IMR-90 (cell line): ENCODE measurements at regions not wholly inside any gene's neighbourhood (a gene's known extent, or its start where the extent isn't known, plus 50 kb on each side); places are given as distances from the start of the nearest gene placed in this dataset.

Experiments used
- ATAC-seq: fragments of 200-7000 bp; cut with Tn5 transposase; 2 replicates; pipeline ENCODE4 v1.9.1; 2020; ENCODE audit warnings: low read depth, mild to moderate bottlenecking, moderate library complexity
- BruUV-seq: library from RNA; stranded (reverse); fragments of 400-500 nt; replicated peaks from 2 replicates; lab custom pipeline; 2021; lab: Mats Ljungman, UMichigan
- CTCF ChIA-PET: fragments of 300-600 bp; formaldehyde crosslinking; extraction: SDS; loops from one replicate; lab custom pipeline; 2021; ENCODE audit warnings: antibody characterized with exemption; lab: Yijun Ruan, JAX
- POLR2A ChIA-PET: fragments of 300-600 bp; sonication (Branson Sonifier 250); formaldehyde crosslinking; loops from one replicate; lab custom pipeline; 2022; ENCODE audit warnings: antibody characterized with exemption; ENCODE audit not compliant: unreplicated experiment; lab: Charles Lee
- DNase-seq: peaks from one replicate; pipeline ENCODE4 v3.0.0; 2013
- H2AFZ ChIP-seq: replicated peaks from 2 replicates; pipeline ENCODE3; 2013; ENCODE audit warnings: low read length, mild to moderate bottlenecking; ENCODE audit not compliant: poor library complexity
- H2AK5ac ChIP-seq: 2 replicates; pipeline ENCODE4 v1.6.1; 2013; ENCODE audit warnings: low read depth, low read length, inconsistent platforms
- H2AK9ac ChIP-seq: replicated peaks from 2 replicates; pipeline ENCODE3; 2013; ENCODE audit warnings: mild to moderate bottlenecking, low read depth, low read length, moderate library complexity; ENCODE audit not compliant: poor library complexity
- H2BK120ac ChIP-seq: 2 replicates; pipeline ENCODE4 v1.6.1; 2013; ENCODE audit warnings: low read depth, low read length, inconsistent platforms
- H2BK15ac ChIP-seq: 3 replicates; pipeline ENCODE4 v1.6.1; 2013; ENCODE audit warnings: low read depth, low read length, inconsistent platforms
- H2BK20ac ChIP-seq: 2 replicates; pipeline ENCODE4 v1.6.1; 2013; ENCODE audit warnings: low read depth, mild to moderate bottlenecking, inconsistent platforms, low read length, moderate library complexity
- H2BK5ac ChIP-seq: 2 replicates; pipeline ENCODE4 v1.6.1; 2013; ENCODE audit warnings: mild to moderate bottlenecking, low read depth, low read length, inconsistent platforms; ENCODE audit not compliant: poor library complexity, severe bottlenecking
- H3K14ac ChIP-seq: replicated peaks from 2 replicates; pipeline ENCODE4 v1.6.1; 2013; ENCODE audit warnings: low read depth, low read length, inconsistent platforms
- H3K18ac ChIP-seq: 2 replicates; pipeline ENCODE4 v1.6.1; 2013; ENCODE audit warnings: low read depth, low read length, control low read depth
- H3K23ac ChIP-seq: 2 replicates; pipeline ENCODE4 v1.6.1; 2013; ENCODE audit warnings: low read depth, low read length, inconsistent platforms
- H3K27ac ChIP-seq: 2 replicates; pipeline ENCODE4 v1.5.1; 2013; ENCODE audit warnings: mild to moderate bottlenecking, control low read depth, low read length; ENCODE audit not compliant: insufficient read depth
- H3K27me3 ChIP-seq: 2 replicates; pipeline ENCODE4 v1.6.1; 2013; ENCODE audit warnings: low read length; ENCODE audit not compliant: control insufficient read depth, insufficient read depth
- H3K36me3 ChIP-seq: 2 replicates; pipeline ENCODE4 v1.6.1; 2013; ENCODE audit warnings: low read length, mixed read lengths; ENCODE audit not compliant: control insufficient read depth, insufficient read depth
- H3K4ac ChIP-seq: 2 replicates; pipeline ENCODE4 v1.6.1; 2013; ENCODE audit warnings: low read depth, low read length, inconsistent platforms
- H3K4me1 ChIP-seq: 2 replicates; pipeline ENCODE4 v1.6.1; 2013; ENCODE audit warnings: low read length, mixed read lengths; ENCODE audit not compliant: control insufficient read depth, insufficient read depth
- H3K4me2 ChIP-seq: 2 replicates; pipeline ENCODE4 v1.6.1; 2013; ENCODE audit warnings: low read depth, mild to moderate bottlenecking, control low read depth, low read length, moderate library complexity
- H3K4me3 ChIP-seq: 2 replicates; pipeline ENCODE4 v1.5.1; 2013; ENCODE audit warnings: low read depth, mild to moderate bottlenecking, control low read depth, low read length, moderate library complexity; ENCODE audit not compliant: insufficient read depth
- H3K56ac ChIP-seq: 2 replicates; pipeline ENCODE4 v1.6.1; 2013; ENCODE audit warnings: low read length, inconsistent platforms; ENCODE audit not compliant: insufficient read depth; ENCODE audit errors: extremely low read depth
- H3K79me1 ChIP-seq, 2 experiments: 2 replicates each; pipeline ENCODE4 v1.6.1; 2013; ENCODE audit warnings: low read length in 2 of 2, inconsistent platforms in 1 of 2, low read depth in 1 of 2
- H3K9ac ChIP-seq: 2 replicates; pipeline ENCODE4 v1.6.1; 2013; ENCODE audit warnings: low read depth, low read length, control low read depth
- H3K9me1 ChIP-seq: 2 replicates; pipeline ENCODE4 v1.6.1; 2013; ENCODE audit warnings: low read length, inconsistent platforms; ENCODE audit not compliant: insufficient read depth
- H3K9me3 ChIP-seq: 2 replicates; pipeline ENCODE4 v1.6.1; 2013; ENCODE audit warnings: low read length; ENCODE audit not compliant: control insufficient read depth, insufficient read depth
- H4K20me1 ChIP-seq: 2 replicates; pipeline ENCODE4 v1.6.1; 2013; ENCODE audit warnings: low read length, inconsistent platforms; ENCODE audit not compliant: insufficient read depth
- H4K5ac ChIP-seq: 2 replicates; pipeline ENCODE4 v1.6.1; 2013; ENCODE audit warnings: mild to moderate bottlenecking, low read depth, low read length, control low read depth
- H4K8ac ChIP-seq, 2 experiments: 2 replicates each; pipeline ENCODE4 v1.6.1; 2013; ENCODE audit warnings: low read depth in 2 of 2, low read length in 2 of 2, control low read depth in 1 of 2, inconsistent platforms in 1 of 2
- H4K91ac ChIP-seq: 2 replicates; pipeline ENCODE4 v1.6.1; 2013; ENCODE audit warnings: low read depth, low read length, inconsistent platforms; ENCODE audit not compliant: insufficient read depth
- FOS ChIP-seq: fragments of 150-350 bp; IDR thresholded peaks from 2 replicates; pipeline ENCODE4 v1.6.1; 2016; ENCODE audit warnings: low read depth, low read length
- MAFK ChIP-seq: IDR thresholded peaks from 2 replicates; pipeline ENCODE4 v1.6.1; 2012; ENCODE audit warnings: low read depth, low read length, improper control_type of control experiment
- dilution Hi-C: fragments of 300-500 bp; cut with HindIII; formaldehyde crosslinking; loops from one replicate; pipeline ENCODE4 v1.14.3; 2018; ENCODE audit warnings: low sequenced_read_pairs; ENCODE audit not compliant: unreplicated experiment
- in situ Hi-C: fragments of 300-500 bp; cut with MboI; formaldehyde crosslinking; loops from 3 replicates; pipeline ENCODE4 v1.14.3; 2019; ENCODE audit warnings: low sequenced_read_pairs, inconsistent platforms, mixed read lengths
- intact Hi-C: fragments of 100-400 bp; cut with micrococcal nuclease; formaldehyde crosslinking; loops from 2 replicates; pipeline ENCODE4 v1.10.0; 2022

DNA sequence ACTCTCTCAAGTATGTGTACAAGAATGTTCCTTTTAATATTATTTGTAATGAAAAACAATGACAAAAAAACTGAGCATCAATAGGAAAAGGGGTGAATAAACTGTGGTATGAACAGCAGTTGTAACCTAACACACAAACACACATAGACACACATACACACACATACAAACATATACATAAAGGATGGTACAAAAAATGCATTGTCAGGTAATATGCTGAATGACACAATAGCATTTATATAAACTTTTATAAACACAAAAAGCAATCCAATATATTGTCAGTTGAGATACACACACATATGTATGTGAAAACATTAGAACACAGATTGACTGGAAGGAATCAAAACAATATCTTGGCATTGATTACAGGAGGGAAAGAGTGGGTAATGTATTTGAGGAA is 227.0 kb upstream of the ISL1 start:
- H2BK5ac ChIP-seq: no peak overlapping the region
- no peak overlapping the region for H4K91ac ChIP-seq
- ATAC-seq (no peak), DNase-seq (no peak)
- ChIA-PET CTCF (no interaction called here), POLR2A (no interaction called here)
- H2AK9ac ChIP-seq: no peak overlapping the region
- peaks cover 13% of the 10 kb centered on the region for H3K9me3 ChIP-seq
- H3K36me3 ChIP-seq: no peaks in the 10 kb centered on the region
- H3K4me1 ChIP-seq: no peaks in the 10 kb centered on the region
- H2BK120ac ChIP-seq: no peak overlapping the region
- no peak overlapping the region for H3K18ac ChIP-seq
- no peak overlapping the region for H2AK5ac ChIP-seq
- H2AFZ ChIP-seq: no peak overlapping the region
- TF ChIP-seq MAFK (peak; percentile 48; the same call in 1 of the 2 replicates), FOS (no peak)
- H3K14ac ChIP-seq: no peak overlapping the region
- H3K4me2 ChIP-seq: no peak overlapping the region
- no peak overlapping the region for H3K27ac ChIP-seq
- H3K23ac ChIP-seq: no peak overlapping the region
- no peak overlapping the region for H4K8ac ChIP-seq
- dilution Hi-C loops: no loop called here
- H3K4me3 ChIP-seq: no peak overlapping the region
- H4K20me1 ChIP-seq: no peaks in the 10 kb centered on the region
- H4K5ac ChIP-seq: no peak overlapping the region
- no TSS peak for BruUV-seq
- H3K9me1 ChIP-seq: no peaks in the 10 kb centered on the region
- H2BK15ac ChIP-seq: no peak overlapping the region
- no peak overlapping the region for H3K9ac ChIP-seq
- intact Hi-C loops: no loop called here
- in situ Hi-C loops: no loop called here
- H3K79me1 ChIP-seq: no peaks in the 10 kb centered on the region
- no peak overlapping the region for H2BK20ac ChIP-seq
- no peak overlapping the region for H3K4ac ChIP-seq
- H3K27me3 ChIP-seq: no peaks in the 10 kb centered on the region
- no peak overlapping the region for H3K56ac ChIP-seq
